Urinary bladder (tissue), 3 donors: ENCODE measurements at regions not wholly inside any gene's neighbourhood (a gene's known extent, or its start where the extent isn't known, plus 50 kb on each side); places are given as distances from the start of the nearest gene placed in this dataset.

ENCODE experiments used
- DNase-seq: peaks from one replicate; pipeline ENCODE4 v3.0.0-alpha.2; 2015; ENCODE audit errors: extremely low spot score
- H3K27ac ChIP-seq: one replicate; pipeline ENCODE4 v1.5.1; 2013; ENCODE audit warnings: low read depth, mild to moderate bottlenecking, moderate library complexity
- H3K36me3 ChIP-seq: one replicate; pipeline ENCODE4 v1.6.1; 2013; ENCODE audit warnings: mild to moderate bottlenecking, moderate library complexity; ENCODE audit not compliant: insufficient read depth
- H3K4me1 ChIP-seq: one replicate; pipeline ENCODE4 v1.6.1; 2013; ENCODE audit warnings: mild to moderate bottlenecking, moderate library complexity; ENCODE audit not compliant: insufficient read depth
- H3K4me3 ChIP-seq: one replicate; pipeline ENCODE4 v1.5.1; 2013; ENCODE audit warnings: low read depth, low read length
- WGBS: extraction: QIAGEN DNeasy Blood & Tissue Kit; methylation state at CpG from one replicate; pipeline ENCODE4 v1.1.7; 2013; 5-methylcytosine and 5-hydroxymethylcytosine counted together
- donor health status: healthy with polysubstance abuse.
- donor health status: healthy.

GRCh38 chr5:135222771-135223170 lies 176.3 kb downstream of the MACROH2A1 start:
- Histone ChIP-seq H3K27ac (no peak overlapping the region), H3K36me3 (no peaks in the 10 kb centered on the region), H3K4me3 (no peak overlapping the region), H3K4me1 (no peaks in the 10 kb centered on the region)
- WGBS: 88% methylated on average over 3 of the region's 3 CpGs
- no peak for DNase-seq

DNA sequence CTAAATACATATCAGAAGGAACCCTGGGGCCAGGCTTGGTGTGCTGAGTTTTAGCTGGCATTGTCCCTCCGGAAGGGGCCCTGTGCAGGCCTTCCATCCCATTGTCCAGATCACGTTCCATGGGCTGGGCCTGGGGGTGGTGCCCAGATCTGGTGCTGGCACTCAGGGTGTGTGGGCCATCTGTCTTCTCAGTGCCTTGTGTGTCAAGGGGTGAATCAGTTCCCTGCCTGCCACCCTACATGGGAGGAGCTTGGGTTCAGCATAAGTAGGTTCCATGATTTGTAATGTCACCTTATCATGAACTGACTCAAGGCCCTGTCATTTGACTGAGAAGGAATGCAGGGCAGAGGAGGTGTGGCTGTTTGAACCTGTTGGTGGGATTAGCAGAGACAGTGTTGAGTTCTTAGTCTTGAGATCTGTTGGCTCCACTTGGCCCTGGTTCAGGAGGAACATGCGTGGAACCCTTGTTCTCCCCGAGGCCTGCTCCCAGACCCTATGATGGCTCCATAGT lies 176.8 kb downstream of the MACROH2A1 start:
- 97% methylated on average over 4 of the region's 4 CpGs for WGBS
- no peak for DNase-seq
- no peak overlapping the region for H3K4me3 ChIP-seq
- no peaks in the 10 kb centered on the region for H3K36me3 ChIP-seq
- H3K27ac ChIP-seq: no peak overlapping the region
- no peaks in the 10 kb centered on the region for H3K4me1 ChIP-seq

- no peak overlapping the region for H3K4me3 ChIP-seq
- no peaks in the 10 kb centered on the region for H3K4me1 ChIP-seq
- no peak for DNase-seq
- WGBS: 99% methylated on average over 2 of the region's 2 CpGs
- H3K27ac ChIP-seq: no peak overlapping the region
- no peaks in the 10 kb centered on the region for H3K36me3 ChIP-seq
Observed at GRCh38 chr5:135221696-135222095, 177.3 kb downstream of the MACROH2A1 start.

DNA sequence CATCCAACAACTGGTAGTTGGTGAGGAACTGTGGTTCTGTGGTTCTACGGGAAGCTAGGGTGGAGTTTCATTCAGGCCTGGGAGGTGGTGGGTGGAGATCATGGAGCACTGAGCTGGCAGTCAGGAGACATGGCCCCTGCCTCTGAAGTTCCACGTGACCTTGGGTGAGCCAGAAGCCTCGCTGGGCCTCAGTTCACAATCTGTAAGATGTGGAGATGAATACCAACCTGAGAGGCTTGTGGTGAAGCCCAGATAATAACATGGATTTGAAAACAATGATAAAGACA lies 177.9 kb downstream of the MACROH2A1 start:
- no peak for DNase-seq
- Histone ChIP-seq H3K36me3 (no peaks in the 10 kb centered on the region), H3K27ac (no peak overlapping the region), H3K4me1 (no peaks in the 10 kb centered on the region), H3K4me3 (no peak overlapping the region)
- 89% methylated on average over 3 of the region's 3 CpGs for WGBS

GRCh38 chr5:135220394-135221186 lies 178.4 kb downstream of the MACROH2A1 start:
- no peak overlapping the region for H3K4me3 ChIP-seq
- no peaks in the 10 kb centered on the region for H3K36me3 ChIP-seq
- WGBS: 93% methylated on average over 7 of the region's 7 CpGs
- DNase-seq: no peak
- H3K27ac ChIP-seq: no peak overlapping the region
- no peaks in the 10 kb centered on the region for H3K4me1 ChIP-seq

GRCh38 chr5:135219868-135220267 lies 179.2 kb downstream of the MACROH2A1 start:
- H3K27ac ChIP-seq: no peak overlapping the region

DNA sequence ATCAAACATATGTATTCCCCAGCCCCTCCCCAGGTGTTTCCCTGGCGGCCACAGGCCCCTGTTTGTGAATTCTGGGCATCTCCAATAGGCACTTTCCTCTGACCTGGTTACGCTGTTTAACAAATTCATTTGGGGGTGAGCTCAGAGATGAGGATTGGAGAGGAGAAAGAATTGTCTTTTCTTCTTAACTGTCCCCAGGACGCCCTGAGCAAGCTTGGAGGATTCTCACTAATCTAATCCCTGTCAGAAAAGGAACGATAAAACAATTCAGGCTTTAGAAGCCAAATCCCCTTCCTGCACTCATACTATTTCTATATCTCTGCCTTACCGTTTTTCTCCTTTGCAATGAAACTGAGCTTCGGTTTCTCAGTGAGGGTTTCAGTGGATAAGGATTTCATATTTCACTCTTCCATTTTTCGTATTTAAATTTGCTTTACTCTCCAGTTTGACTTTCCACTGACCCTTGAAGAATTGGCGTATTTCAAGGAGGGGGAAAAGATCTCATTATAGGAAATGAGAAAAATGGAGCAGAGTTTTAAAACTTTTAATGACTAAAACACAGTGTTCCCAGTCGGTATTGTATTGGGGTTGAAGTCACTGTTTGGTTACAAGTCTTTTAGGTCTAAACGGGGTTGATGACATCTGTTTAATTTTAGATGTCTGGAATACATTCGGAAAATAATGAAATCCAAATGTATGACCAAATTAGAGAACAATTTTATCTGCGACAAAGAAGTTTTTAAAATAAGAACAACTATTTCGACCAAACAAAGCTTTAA lies 180.1 kb downstream of the MACROH2A1 start:
- Histone ChIP-seq H3K36me3 (no peaks in the 10 kb centered on the region), H3K4me3 (no peak overlapping the region), H3K4me1 (no peaks in the 10 kb centered on the region), H3K27ac (no peak overlapping the region)
- no peak for DNase-seq
- WGBS: 71% methylated on average over 13 of the region's 13 CpGs

More at GRCh38 chr5:135219868-135220267, 179.2 kb downstream of the MACROH2A1 start:
- Histone ChIP-seq H3K4me3 (no peak overlapping the region), H3K4me1 (no peaks in the 10 kb centered on the region), H3K36me3 (no peaks in the 10 kb centered on the region)
- WGBS: 85% methylated on average over 3 of the region's 3 CpGs
- no peak for DNase-seq

DNA sequence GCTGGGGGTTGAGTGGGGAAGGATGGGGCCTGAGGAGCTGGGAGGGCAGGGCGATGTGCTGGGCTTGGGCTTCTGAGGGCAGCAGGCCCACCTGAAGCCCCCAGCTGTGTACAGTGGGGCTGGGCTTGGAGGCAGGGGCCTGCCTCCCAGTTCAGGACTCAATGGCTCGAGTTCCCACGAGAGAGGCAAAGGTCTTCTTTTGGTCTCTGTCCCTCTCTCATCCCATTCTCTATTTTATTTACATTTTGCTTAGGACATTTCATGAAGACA lies 180.6 kb downstream of the MACROH2A1 start:
- DNase-seq: no peak
- Histone ChIP-seq H3K4me1 (no peaks in the 10 kb centered on the region), H3K36me3 (no peaks in the 10 kb centered on the region), H3K4me3 (no peak overlapping the region), H3K27ac (no peak overlapping the region)
- WGBS: 95% methylated on average over 3 of the region's 3 CpGs

GRCh38 chr5:135217669-135218485 lies 181.2 kb downstream of the MACROH2A1 start:
- Histone ChIP-seq H3K27ac (no peak overlapping the region), H3K36me3 (no peaks in the 10 kb centered on the region), H3K4me3 (no peak overlapping the region), H3K4me1 (no peaks in the 10 kb centered on the region)
- 92% methylated on average over 11 of the region's 11 CpGs for WGBS
- no peak for DNase-seq

DNA sequence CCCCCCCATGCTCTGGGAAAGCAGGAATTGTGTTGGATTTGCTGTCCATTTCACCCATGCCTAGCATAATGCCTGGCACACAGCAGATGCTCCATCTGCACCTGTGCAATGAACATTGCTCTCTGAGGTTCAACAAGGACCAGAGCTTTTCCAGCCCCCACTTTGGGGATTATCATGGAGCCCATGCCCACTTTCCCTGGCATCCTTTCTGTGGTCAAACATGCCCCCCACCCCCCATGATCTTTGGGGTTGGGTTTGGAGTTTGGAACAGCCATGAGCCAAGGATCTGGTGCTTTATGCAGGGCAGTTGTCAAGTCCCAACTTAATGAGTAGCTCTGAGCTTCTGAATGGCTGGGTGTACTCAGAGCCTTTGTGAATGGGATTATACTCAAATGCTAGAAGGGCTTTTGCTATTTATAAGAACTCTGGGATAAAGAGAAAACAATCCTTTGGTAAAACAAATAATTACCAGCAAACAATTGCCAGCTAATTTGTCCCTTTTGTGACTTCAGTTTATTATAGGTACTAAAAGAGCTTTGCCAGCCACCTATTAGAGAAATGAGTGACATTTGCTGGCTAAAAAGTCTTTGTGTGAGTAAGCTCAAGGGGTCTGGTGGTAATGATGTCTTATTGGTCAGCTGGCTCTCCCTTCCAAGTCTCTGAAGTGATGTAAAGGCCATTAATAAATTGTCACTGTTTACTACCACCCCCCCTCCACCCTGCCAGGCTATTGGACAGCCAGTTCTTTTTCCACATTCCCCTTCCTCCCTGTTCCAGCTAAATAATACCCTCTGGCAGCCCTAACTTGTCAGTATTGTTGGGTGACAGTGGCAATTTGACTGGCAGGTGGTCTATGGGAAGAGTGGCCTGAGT lies 182.3 kb downstream of the MACROH2A1 start:
- DNase-seq: no peak
- H3K27ac ChIP-seq: no peak overlapping the region
- H3K36me3 ChIP-seq: no peaks in the 10 kb centered on the region
- no peaks in the 10 kb centered on the region for H3K4me1 ChIP-seq
- H3K4me3 ChIP-seq: no peak overlapping the region

DNA sequence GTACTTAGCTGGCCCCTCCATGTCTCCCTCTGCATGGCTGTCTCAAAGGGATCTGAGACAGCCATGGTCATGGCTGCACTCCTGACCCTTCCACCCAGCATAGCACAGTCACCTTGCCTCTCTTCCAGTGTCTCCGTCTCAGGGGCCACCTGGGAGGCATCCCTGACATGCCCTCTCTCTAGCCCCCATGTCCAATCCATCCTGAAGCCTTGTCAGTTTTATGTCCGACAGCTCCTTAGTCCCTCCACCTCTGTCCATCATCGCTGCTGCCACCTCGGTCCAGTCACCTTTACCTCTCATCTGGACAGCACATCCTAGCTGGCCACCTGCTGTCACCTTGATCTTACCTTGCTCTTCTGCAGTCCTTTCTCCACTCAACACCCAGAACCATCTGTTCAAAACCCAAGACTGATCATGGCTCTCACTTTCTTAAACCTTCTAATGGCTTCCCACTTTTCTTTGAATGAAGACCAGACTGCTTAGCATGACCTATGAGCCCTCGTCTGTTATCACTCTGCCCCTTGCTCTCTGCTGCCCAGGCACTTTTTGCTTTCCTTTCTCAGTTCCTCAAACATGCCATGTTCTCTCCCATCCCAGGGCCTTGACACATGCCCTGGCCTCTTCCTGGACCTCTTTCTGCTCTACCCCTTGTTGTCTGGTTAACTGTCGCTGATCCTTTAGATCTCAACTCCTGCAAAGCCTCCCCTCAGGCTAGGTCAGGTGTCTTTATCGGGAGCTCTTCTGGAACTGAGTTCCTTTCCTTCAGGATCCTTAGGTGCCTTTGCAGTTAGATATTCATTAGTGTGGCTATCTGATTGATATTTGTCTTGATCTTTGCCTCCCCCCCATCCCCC lies 181.8 kb upstream of the PITX1 start:
- H3K27ac ChIP-seq: no peak overlapping the region
- no peak for DNase-seq
- H3K4me1 ChIP-seq: no peaks in the 10 kb centered on the region
- H3K36me3 ChIP-seq: no peaks in the 10 kb centered on the region
- no peak overlapping the region for H3K4me3 ChIP-seq
- 79% methylated on average over 7 of the region's 7 CpGs for WGBS

DNA sequence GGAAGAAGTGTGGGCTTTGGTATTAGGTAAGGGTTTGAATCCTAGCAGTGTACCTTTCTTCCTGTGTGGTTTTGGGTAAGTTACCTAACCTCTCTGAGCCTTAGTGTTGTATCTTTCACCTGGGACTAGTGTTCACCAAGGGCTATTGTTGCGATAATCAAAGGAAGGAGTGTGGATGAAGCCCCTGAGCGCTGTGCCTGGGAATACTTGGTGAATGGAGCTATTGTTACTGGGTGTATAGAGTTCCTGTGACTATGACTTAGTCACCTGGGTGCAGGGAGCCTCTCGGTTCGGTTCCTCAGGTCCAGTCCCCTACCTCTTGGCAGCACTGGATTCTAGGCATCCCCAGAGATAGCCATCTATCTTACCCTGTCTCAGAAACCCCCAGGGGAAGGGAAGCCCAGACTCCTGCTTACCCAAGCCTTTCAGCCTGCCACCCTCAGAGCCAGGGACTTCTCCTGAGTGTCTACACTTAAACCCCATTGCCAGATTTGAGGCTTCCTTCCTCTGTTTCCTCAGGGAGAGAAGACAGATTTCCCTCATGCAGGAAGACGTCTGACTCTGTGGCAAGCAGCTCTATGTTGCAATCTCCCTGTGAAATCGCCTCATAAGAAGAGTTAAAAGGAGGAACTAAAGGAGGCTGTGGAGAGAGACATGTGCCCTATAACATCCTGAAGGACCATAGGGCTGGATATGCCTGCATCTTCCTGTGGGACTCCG lies 181.0 kb upstream of the PITX1 start:
- Histone ChIP-seq H3K36me3 (no peaks in the 10 kb centered on the region), H3K4me3 (no peak overlapping the region), H3K4me1 (no peaks in the 10 kb centered on the region), H3K27ac (no peak overlapping the region)
- no peak for DNase-seq
- 70% methylated on average over 7 of the region's 7 CpGs for WGBS
